ENCODE measurements at regions not wholly inside any gene's neighbourhood (a gene's known extent, or its start where the extent isn't known, plus 50 kb on each side); places are given as distances from the start of the nearest gene placed in this dataset.
"Not testable (repeated sequence)": the region's sequence is repeated elsewhere in the genome, so short reads cannot be mapped to it uniquely, and the experiment has no call there.

DNA sequence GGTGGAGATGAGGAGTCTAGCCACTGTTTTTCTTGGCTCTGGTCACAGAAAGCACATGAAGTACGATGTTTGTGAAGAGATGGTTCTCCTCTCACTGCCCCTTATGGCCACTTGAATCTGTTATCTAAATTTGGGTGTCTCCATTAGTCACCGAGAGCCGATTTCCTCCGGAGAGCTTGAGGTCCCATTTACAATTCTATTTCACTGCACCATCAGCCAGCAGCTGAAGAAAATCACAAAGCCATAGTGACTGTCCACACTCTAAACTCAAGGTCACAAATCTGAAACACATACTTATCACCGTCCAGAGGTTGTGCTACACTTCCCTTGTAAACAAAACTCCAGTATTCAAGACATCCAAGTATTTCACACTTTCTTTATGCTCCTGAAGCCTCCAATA lies 207.2 kb upstream of the FRG1 start:
- H3K9me3 ChIP-seq (ENCODE audit: control insufficient read depth, insufficient read depth, low read depth, low read length); in situ Hi-C loops (cut with HindIII; ENCODE audit: low pct_unique_long_range_greater_than_20kb, low sequenced_read_pairs); H3K4me3 ChIP-seq (ENCODE audit: low read depth in 2 of 2, low read length in 2 of 2); H3K27me3 ChIP-seq (ENCODE audit: control insufficient read depth, insufficient read depth, low read length); ATAC-seq; DNase-seq (ENCODE audit: low read depth, low spot score); POLR2A ChIA-PET; H3K27ac ChIP-seq (ENCODE audit: low read length); intact Hi-C loops (cut with micrococcal nuclease; ENCODE audit: unreplicated experiment); CTCF ChIA-PET; H3K36me3 ChIP-seq (ENCODE audit: control insufficient read depth, insufficient read depth, low read length); BruUV-seq (replicated peaks); H3K4me1 ChIP-seq (ENCODE audit: control insufficient read depth, insufficient read depth, low read length): not testable (repeated sequence)

GRCh38 chr4:189734648-189735267 lies 205.9 kb upstream of the FRG1 start:
- intact Hi-C loops (cut with micrococcal nuclease; ENCODE audit: unreplicated experiment); H3K27ac ChIP-seq (ENCODE audit: low read length); DNase-seq (ENCODE audit: low read depth, low spot score); H3K4me1 ChIP-seq (ENCODE audit: control insufficient read depth, insufficient read depth, low read length); H3K4me3 ChIP-seq (ENCODE audit: low read depth in 2 of 2, low read length in 2 of 2); H3K36me3 ChIP-seq (ENCODE audit: control insufficient read depth, insufficient read depth, low read length); POLR2A ChIA-PET; in situ Hi-C loops (cut with HindIII; ENCODE audit: low pct_unique_long_range_greater_than_20kb, low sequenced_read_pairs); H3K27me3 ChIP-seq (ENCODE audit: control insufficient read depth, insufficient read depth, low read length); CTCF ChIA-PET; ATAC-seq; BruUV-seq (replicated peaks); H3K9me3 ChIP-seq (ENCODE audit: control insufficient read depth, insufficient read depth, low read depth, low read length): not testable (repeated sequence)

GRCh38 chr4:189736656-189737055 lies 204.0 kb upstream of the FRG1 start:
- intact Hi-C loops (cut with micrococcal nuclease; ENCODE audit: unreplicated experiment); H3K27ac ChIP-seq (ENCODE audit: low read length); DNase-seq (ENCODE audit: low read depth, low spot score); H3K9me3 ChIP-seq (ENCODE audit: control insufficient read depth, insufficient read depth, low read depth, low read length); H3K27me3 ChIP-seq (ENCODE audit: control insufficient read depth, insufficient read depth, low read length); POLR2A ChIA-PET; in situ Hi-C loops (cut with HindIII; ENCODE audit: low pct_unique_long_range_greater_than_20kb, low sequenced_read_pairs); BruUV-seq (replicated peaks); H3K4me3 ChIP-seq (ENCODE audit: low read depth in 2 of 2, low read length in 2 of 2); CTCF ChIA-PET; H3K4me1 ChIP-seq (ENCODE audit: control insufficient read depth, insufficient read depth, low read length); ATAC-seq; H3K36me3 ChIP-seq (ENCODE audit: control insufficient read depth, insufficient read depth, low read length): not testable (repeated sequence)

- in situ Hi-C loops (cut with HindIII; ENCODE audit: low pct_unique_long_range_greater_than_20kb, low sequenced_read_pairs); BruUV-seq (replicated peaks); H3K4me1 ChIP-seq (ENCODE audit: control insufficient read depth, insufficient read depth, low read length); H3K4me3 ChIP-seq (ENCODE audit: low read depth in 2 of 2, low read length in 2 of 2); DNase-seq (ENCODE audit: low read depth, low spot score); intact Hi-C loops (cut with micrococcal nuclease; ENCODE audit: unreplicated experiment); H3K27me3 ChIP-seq (ENCODE audit: control insufficient read depth, insufficient read depth, low read length); ATAC-seq; H3K27ac ChIP-seq (ENCODE audit: low read length); H3K36me3 ChIP-seq (ENCODE audit: control insufficient read depth, insufficient read depth, low read length); CTCF ChIA-PET; H3K9me3 ChIP-seq (ENCODE audit: control insufficient read depth, insufficient read depth, low read depth, low read length); POLR2A ChIA-PET: not testable (repeated sequence)
These were observed 200.6 kb upstream of the FRG1 start for GRCh38 chr4:189740118-189740517.

GRCh38 chr4:189740873-189741272 lies 199.8 kb upstream of the FRG1 start:
- ATAC-seq (no peak), DNase-seq (ENCODE audit: low read depth, low spot score) (no peak)
- in situ Hi-C loops (cut with HindIII; ENCODE audit: low pct_unique_long_range_greater_than_20kb, low sequenced_read_pairs) (no loop called here), intact Hi-C loops (cut with micrococcal nuclease; ENCODE audit: unreplicated experiment) (no loop called here)
- Histone ChIP-seq H3K27ac (ENCODE audit: low read length) (no peak overlapping the region), H3K27me3 (ENCODE audit: control insufficient read depth, insufficient read depth, low read length) (no peaks in the 10 kb centered on the region), H3K9me3 (ENCODE audit: control insufficient read depth, insufficient read depth, low read depth, low read length) (no peaks in the 10 kb centered on the region), H3K4me3 (ENCODE audit: low read depth in 2 of 2, low read length in 2 of 2) (no peak overlapping the region), H3K36me3 (ENCODE audit: control insufficient read depth, insufficient read depth, low read length) (no peaks in the 10 kb centered on the region), H3K4me1 (ENCODE audit: control insufficient read depth, insufficient read depth, low read length) (no peaks in the 10 kb centered on the region)
- POLR2A ChIA-PET = no interaction called here
- TF ChIP-seq, protein P1, sequence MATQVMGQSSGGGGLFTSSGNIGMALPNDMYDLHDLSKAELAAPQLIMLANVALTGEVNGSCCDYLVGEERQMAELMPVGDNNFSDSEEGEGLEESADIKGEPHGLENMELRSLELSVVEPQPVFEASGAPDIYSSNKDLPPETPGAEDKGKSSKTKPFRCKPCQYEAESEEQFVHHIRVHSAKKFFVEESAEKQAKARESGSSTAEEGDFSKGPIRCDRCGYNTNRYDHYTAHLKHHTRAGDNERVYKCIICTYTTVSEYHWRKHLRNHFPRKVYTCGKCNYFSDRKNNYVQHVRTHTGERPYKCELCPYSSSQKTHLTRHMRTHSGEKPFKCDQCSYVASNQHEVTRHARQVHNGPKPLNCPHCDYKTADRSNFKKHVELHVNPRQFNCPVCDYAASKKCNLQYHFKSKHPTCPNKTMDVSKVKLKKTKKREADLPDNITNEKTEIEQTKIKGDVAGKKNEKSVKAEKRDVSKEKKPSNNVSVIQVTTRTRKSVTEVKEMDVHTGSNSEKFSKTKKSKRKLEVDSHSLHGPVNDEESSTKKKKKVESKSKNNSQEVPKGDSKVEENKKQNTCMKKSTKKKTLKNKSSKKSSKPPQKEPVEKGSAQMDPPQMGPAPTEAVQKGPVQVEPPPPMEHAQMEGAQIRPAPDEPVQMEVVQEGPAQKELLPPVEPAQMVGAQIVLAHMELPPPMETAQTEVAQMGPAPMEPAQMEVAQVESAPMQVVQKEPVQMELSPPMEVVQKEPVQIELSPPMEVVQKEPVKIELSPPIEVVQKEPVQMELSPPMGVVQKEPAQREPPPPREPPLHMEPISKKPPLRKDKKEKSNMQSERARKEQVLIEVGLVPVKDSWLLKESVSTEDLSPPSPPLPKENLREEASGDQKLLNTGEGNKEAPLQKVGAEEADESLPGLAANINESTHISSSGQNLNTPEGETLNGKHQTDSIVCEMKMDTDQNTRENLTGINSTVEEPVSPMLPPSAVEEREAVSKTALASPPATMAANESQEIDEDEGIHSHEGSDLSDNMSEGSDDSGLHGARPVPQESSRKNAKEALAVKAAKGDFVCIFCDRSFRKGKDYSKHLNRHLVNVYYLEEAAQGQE (IDR thresholded peaks at IDR 0.05; ENCODE audit: insufficient read depth in 1 of 2, low read depth in 2 of 2, low read length in 1 of 2) = no peak
- no peak for TF ChIP-seq POLR2AphosphoS5 (IDR thresholded peaks at IDR 0.05; ENCODE audit: low read depth, low read length)
- no peak for TF ChIP-seq CTCF (IDR thresholded peaks at IDR 0.05)
- no peak for TF ChIP-seq SIN3A (IDR thresholded peaks at IDR 0.05; ENCODE audit: borderline replicate concordance, insufficient read depth, low read depth, low read length)
- no peak for TF ChIP-seq TCF7L2 (IDR thresholded peaks at IDR 0.05; ENCODE audit: low read depth, low read length)
- BruUV-seq (replicated peaks) = no TSS peak
- CTCF ChIA-PET = no interaction called here
